Stimulated activated memory B cell treated with anti-CD40 and anti-IgM and Interleukin-4, amounts not matched to agents 10 μg/mL and 1 μg/mL and 100 μg/mL, for 72 hours (primary cell): ENCODE measurements at regions not wholly inside any gene's neighbourhood (a gene's known extent, or its start where the extent isn't known, plus 50 kb on each side); places are given as distances from the start of the nearest gene placed in this dataset.
"Not testable (repeated sequence)": the region's sequence is repeated elsewhere in the genome, so short reads cannot be mapped to it uniquely, and the experiment has no call there.

Source experiments
- ATAC-seq: fragments of 150-1000 bp; cut with Tn5 transposase; 2 replicates; pipeline ENCODE4 v1.10.0; 2021
- H3K27ac Mint-ChIP-seq: one replicate; pipeline ENCODE4 v1.8.0; 2022; ENCODE audit warnings: mild to moderate bottlenecking, mixed read lengths
- H3K27me3 Mint-ChIP-seq: one replicate; pipeline ENCODE4 v1.8.0; 2022; ENCODE audit warnings: mixed read lengths
- H3K36me3 Mint-ChIP-seq: one replicate; pipeline ENCODE4 v1.8.0; 2022; ENCODE audit warnings: mixed read lengths
- H3K4me1 Mint-ChIP-seq: one replicate; pipeline ENCODE4 v1.8.0; 2022; ENCODE audit warnings: mixed read lengths
- H3K4me3 Mint-ChIP-seq: one replicate; pipeline ENCODE4 v1.8.0; 2022; ENCODE audit warnings: mild to moderate bottlenecking, moderate library complexity, mixed read lengths
- H3K9me3 Mint-ChIP-seq: one replicate; pipeline ENCODE4 v1.8.0; 2022; ENCODE audit warnings: mixed read lengths

DNA sequence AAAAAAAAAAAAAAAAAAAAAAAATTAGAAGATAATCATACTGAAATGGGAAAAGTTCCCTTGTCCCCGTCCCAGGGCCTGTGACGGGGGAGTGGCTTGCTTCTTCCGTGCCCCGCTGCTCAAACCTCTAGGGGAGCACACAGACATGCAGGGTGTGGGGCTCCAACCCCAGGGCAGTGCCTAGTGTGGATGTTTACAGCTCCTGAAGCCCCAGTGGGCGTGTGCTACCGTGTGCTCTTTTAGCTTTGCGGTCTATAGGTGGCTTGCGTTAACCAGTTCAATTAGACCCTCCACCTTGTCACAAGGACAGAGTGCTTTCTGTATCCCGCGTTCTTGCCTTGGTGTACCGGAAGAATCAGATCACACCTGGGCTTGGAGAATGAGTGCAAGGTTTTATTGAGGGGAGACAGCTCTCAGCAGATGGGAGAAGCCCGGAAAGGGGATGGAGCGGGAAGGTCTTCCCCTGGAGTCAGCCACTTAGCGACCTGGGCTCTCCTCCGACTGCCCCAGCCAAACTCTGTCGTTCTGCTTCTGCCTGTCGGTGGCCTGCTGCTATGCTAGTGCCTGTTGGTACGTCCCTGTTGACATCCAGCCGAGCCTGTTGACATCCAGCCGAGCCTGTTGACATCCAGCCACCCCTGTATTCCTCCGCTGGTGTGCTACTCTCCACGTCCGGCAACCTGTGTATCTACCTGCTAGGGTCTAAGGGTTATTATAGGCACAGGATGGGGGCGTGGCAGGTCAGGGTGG is 569.8 kb downstream of the VGLL3 start:
- peaks cover 7% of the 10 kb centered on the region for H3K9me3 Mint-ChIP-seq
- no peaks in the 10 kb centered on the region for H3K36me3 Mint-ChIP-seq
- no peaks in the 10 kb centered on the region for H3K4me1 Mint-ChIP-seq
- H3K27ac Mint-ChIP-seq: no peak overlapping the region
- H3K4me3 Mint-ChIP-seq: no peak overlapping the region
- ATAC-seq: peak; percentile 27
- no peaks in the 10 kb centered on the region for H3K27me3 Mint-ChIP-seq

DNA sequence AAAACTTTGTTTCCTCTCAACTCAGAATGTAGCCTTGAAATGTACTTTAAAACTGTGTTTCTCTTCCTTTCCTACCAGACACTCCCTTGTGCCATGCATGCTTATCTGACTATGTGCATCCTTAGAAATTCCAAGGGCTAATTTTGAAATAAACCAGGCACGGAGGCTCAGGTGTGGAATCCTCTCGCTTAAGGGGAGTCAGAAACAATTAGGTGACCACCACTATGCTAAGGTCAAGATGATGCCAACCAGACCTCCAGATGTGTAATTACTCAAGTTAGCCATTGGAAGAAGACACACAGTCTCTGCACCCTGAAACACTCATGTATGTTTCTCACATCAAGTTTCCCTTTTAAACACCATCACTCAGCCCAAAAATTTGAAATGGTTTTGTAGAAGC is 572.1 kb downstream of the VGLL3 start:
- H3K9me3 Mint-ChIP-seq: peaks cover 3% of the 10 kb centered on the region
- H3K36me3 Mint-ChIP-seq: no peaks in the 10 kb centered on the region
- no peaks in the 10 kb centered on the region for H3K4me1 Mint-ChIP-seq
- H3K4me3 Mint-ChIP-seq: no peak overlapping the region
- no peaks in the 10 kb centered on the region for H3K27me3 Mint-ChIP-seq
- no peak for ATAC-seq
- H3K27ac Mint-ChIP-seq: no peak overlapping the region

GRCh38 chr3:86416334-86416733 is 574.6 kb downstream of the VGLL3 start:
- no peaks in the 10 kb centered on the region for H3K36me3 Mint-ChIP-seq

DNA sequence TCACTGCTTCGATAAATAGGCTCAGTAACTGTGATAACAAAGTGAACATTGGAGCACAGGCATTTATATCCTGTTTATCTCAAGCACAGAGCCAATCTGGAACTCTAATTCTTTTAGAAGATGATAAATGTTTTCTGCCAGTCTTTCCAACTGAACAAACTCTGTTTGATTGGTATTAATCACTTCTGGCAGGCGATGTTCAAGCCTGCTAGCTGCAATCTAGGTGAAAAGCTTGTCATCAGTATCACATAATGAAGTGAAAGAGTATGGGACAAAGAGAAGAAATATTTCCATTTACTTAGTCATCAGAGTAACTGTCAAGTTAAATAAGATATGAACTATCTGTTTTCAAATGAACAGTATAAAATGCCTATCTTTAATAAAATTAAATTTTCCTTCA is 577.3 kb downstream of the VGLL3 start:
- H3K4me1 Mint-ChIP-seq: no peaks in the 10 kb centered on the region

More at GRCh38 chr3:86416334-86416733, 574.6 kb downstream of the VGLL3 start:
- no peaks in the 10 kb centered on the region for H3K4me1 Mint-ChIP-seq
- peaks cover 3% of the 10 kb centered on the region for H3K9me3 Mint-ChIP-seq
- no peak overlapping the region for H3K27ac Mint-ChIP-seq
- no peaks in the 10 kb centered on the region for H3K27me3 Mint-ChIP-seq
- no peak overlapping the region for H3K4me3 Mint-ChIP-seq
- no peak for ATAC-seq

DNA sequence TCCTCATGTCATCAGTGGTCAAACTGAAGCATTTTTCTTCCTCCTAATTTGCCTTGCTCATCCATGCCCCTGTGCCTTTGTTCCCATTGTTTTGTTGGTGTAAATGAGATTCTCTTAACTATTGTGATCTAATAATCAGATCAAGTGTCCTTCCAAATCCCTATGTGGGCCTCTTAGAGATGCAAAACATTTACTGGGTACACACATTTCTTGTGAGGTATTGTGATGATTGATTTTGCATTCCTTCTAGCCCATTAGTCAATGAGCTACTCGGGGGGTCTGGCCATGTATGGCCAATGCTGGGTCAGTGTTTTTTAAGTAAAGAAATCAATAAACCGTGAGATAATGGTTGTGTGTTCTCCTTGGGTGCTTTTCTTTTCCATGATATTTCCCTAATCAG is 580.4 kb downstream of the VGLL3 start:
- Mint-ChIP-seq H3K9me3 (no peaks in the 10 kb centered on the region), H3K4me3 (no peak overlapping the region), H3K27ac (no peak overlapping the region), H3K4me1 (no peaks in the 10 kb centered on the region), H3K27me3 (no peaks in the 10 kb centered on the region), H3K36me3 (no peaks in the 10 kb centered on the region)
- ATAC-seq: no peak

More for the DNA sequence above, 577.3 kb downstream of the VGLL3 start:
- Mint-ChIP-seq H3K36me3 (no peaks in the 10 kb centered on the region), H3K9me3 (peaks cover 3% of the 10 kb centered on the region), H3K27ac (no peak overlapping the region), H3K27me3 (no peaks in the 10 kb centered on the region), H3K4me3 (no peak overlapping the region)
- no peak for ATAC-seq

- H3K4me3 Mint-ChIP-seq, H3K9me3 Mint-ChIP-seq, H3K36me3 Mint-ChIP-seq: not testable (repeated sequence)
These were observed 601.2 kb downstream of the VGLL3 start for GRCh38 chr3:86389759-86390158.

DNA sequence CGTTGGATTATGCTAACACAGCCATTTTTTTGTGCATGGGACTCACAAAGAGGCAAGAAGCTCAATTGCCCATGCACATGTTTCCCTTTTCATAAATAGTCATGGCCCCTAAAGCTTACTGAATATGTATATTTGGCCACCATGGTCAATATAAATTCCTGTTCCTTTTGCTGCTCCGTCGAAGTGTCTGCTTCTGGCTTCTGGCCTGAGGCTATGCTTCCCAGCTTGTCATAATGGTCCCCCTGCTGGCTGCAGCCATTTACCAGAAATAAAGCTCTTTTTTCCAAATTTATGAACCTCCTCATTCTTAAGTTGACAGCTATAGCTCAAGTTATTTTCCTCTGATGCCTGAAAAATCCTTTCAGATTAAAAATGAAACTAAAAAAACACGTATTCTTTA is 602.1 kb downstream of the VGLL3 start:
- H3K9me3 Mint-ChIP-seq: peaks cover 6% of the 10 kb centered on the region
- no peaks in the 10 kb centered on the region for H3K27me3 Mint-ChIP-seq
- H3K4me3 Mint-ChIP-seq: no peak overlapping the region
- no peaks in the 10 kb centered on the region for H3K4me1 Mint-ChIP-seq
- no peak overlapping the region for H3K27ac Mint-ChIP-seq
- H3K36me3 Mint-ChIP-seq: no peaks in the 10 kb centered on the region
- no peak for ATAC-seq

More at GRCh38 chr3:86389759-86390158, 601.2 kb downstream of the VGLL3 start:
- H3K27ac Mint-ChIP-seq, H3K4me1 Mint-ChIP-seq, ATAC-seq, H3K27me3 Mint-ChIP-seq: not testable (repeated sequence)

- H3K36me3 Mint-ChIP-seq: no peaks in the 10 kb centered on the region
- H3K9me3 Mint-ChIP-seq: peaks cover 9% of the 10 kb centered on the region
- no peaks in the 10 kb centered on the region for H3K27me3 Mint-ChIP-seq
- H3K4me3 Mint-ChIP-seq: no peak overlapping the region
- H3K27ac Mint-ChIP-seq: no peak overlapping the region
- H3K4me1 Mint-ChIP-seq: no peaks in the 10 kb centered on the region
- no peak for ATAC-seq
These were observed 608.4 kb downstream of the VGLL3 start for GRCh38 chr3:86382556-86382955.

- ATAC-seq: no peak
- Mint-ChIP-seq H3K27ac (no peak overlapping the region), H3K4me1 (no peaks in the 10 kb centered on the region), H3K27me3 (no peaks in the 10 kb centered on the region), H3K36me3 (no peaks in the 10 kb centered on the region), H3K4me3 (no peak overlapping the region), H3K9me3 (peaks cover 7% of the 10 kb centered on the region)
These were observed 609.7 kb downstream of the VGLL3 start for GRCh38 chr3:86381247-86381646.

- no peak for ATAC-seq
- Mint-ChIP-seq H3K4me3 (no peak overlapping the region), H3K36me3 (no peaks in the 10 kb centered on the region), H3K9me3 (peaks cover 7% of the 10 kb centered on the region), H3K27ac (no peak overlapping the region), H3K4me1 (no peaks in the 10 kb centered on the region), H3K27me3 (no peaks in the 10 kb centered on the region)
These were observed 611.7 kb downstream of the VGLL3 start for GRCh38 chr3:86379280-86379679.

GRCh38 chr3:86378829-86379228 is 612.1 kb downstream of the VGLL3 start:
- no peak for ATAC-seq
- Mint-ChIP-seq H3K27ac (no peak overlapping the region), H3K9me3 (peaks cover 7% of the 10 kb centered on the region), H3K4me1 (no peaks in the 10 kb centered on the region), H3K36me3 (no peaks in the 10 kb centered on the region), H3K4me3 (no peak overlapping the region), H3K27me3 (no peaks in the 10 kb centered on the region)

DNA sequence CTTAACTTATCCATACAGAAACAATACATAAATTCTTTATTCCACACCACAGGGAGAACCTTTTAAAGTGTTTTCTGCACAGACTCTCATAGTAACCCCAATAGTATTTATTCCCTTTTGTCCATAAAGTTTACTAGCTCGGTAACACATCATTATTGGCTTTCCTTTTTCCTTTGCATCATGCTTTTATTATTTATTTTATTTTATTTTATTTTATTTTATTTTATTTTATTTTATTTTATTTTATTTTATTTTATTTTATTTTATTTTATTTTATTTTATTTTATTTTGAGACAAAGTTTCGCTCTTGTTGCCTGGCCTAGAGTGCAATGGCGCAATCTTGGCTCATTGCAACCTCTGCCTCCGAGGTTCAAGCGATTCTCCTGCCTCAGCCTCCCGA is 655.4 kb downstream of the VGLL3 start:
- H3K36me3 Mint-ChIP-seq, H3K27ac Mint-ChIP-seq, ATAC-seq, H3K9me3 Mint-ChIP-seq, H3K27me3 Mint-ChIP-seq, H3K4me3 Mint-ChIP-seq, H3K4me1 Mint-ChIP-seq: not testable (repeated sequence)

DNA sequence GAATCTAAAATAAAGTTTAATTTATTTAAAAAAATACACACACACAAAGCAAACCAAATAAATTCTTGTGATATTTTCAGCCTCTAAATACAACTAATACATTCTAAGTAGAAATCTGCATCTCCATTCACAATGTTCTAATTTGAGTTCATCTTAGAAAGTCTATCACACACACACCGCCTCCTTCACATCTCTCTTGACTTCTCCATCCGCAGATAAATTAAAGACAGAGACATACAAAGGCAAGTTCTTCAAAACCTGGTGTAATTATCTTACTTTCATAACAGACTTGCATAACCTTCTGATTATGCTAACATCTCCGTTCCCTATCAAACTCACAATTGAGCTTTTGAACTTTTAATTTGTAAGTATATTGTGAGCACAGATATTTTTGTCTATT is 657.3 kb downstream of the VGLL3 start:
- ATAC-seq: no peak
- H3K27me3 Mint-ChIP-seq: no peaks in the 10 kb centered on the region
- H3K27ac Mint-ChIP-seq: no peak overlapping the region
- H3K9me3 Mint-ChIP-seq: no peaks in the 10 kb centered on the region
- no peaks in the 10 kb centered on the region for H3K4me1 Mint-ChIP-seq
- H3K36me3 Mint-ChIP-seq: no peaks in the 10 kb centered on the region
- no peak overlapping the region for H3K4me3 Mint-ChIP-seq

GRCh38 chr3:86303935-86304334 is 687.0 kb downstream of the VGLL3 start:
- H3K4me3 Mint-ChIP-seq: no peak overlapping the region
- no peaks in the 10 kb centered on the region for H3K4me1 Mint-ChIP-seq
- ATAC-seq: no peak
- H3K27me3 Mint-ChIP-seq: no peaks in the 10 kb centered on the region
- peaks cover 3% of the 10 kb centered on the region for H3K9me3 Mint-ChIP-seq
- H3K27ac Mint-ChIP-seq: no peak overlapping the region
- H3K36me3 Mint-ChIP-seq: no peaks in the 10 kb centered on the region

- Mint-ChIP-seq H3K27me3 (no peaks in the 10 kb centered on the region), H3K9me3 (peaks cover 6% of the 10 kb centered on the region), H3K36me3 (no peaks in the 10 kb centered on the region), H3K4me3 (no peak overlapping the region), H3K4me1 (no peaks in the 10 kb centered on the region), H3K27ac (no peak overlapping the region)
- ATAC-seq: no peak
These were observed 708.7 kb downstream of the VGLL3 start for GRCh38 chr3:86282106-86282787.
